ENCODE measurements at regions not wholly inside any gene's neighbourhood (a gene's known extent, or its start where the extent isn't known, plus 50 kb on each side); places are given as distances from the start of the nearest gene placed in this dataset.

- H3K4me3 ChIP-seq (ENCODE audit: low read depth, low read length) = no peak overlapping the region
- TF ChIP-seq CTCF (IDR thresholded peaks at IDR 0.05; ENCODE audit: insufficient read depth, low read length, severe bottlenecking) = no peak
- DNase-seq (ENCODE audit: low read depth) (no peak), FAIRE-seq (peak; percentile 18)
- no peaks in the 10 kb centered on the region for H3K27me3 ChIP-seq (ENCODE audit: control insufficient read depth, insufficient read depth, low read length)
- H3K36me3 ChIP-seq (ENCODE audit: control insufficient read depth, insufficient read depth, low read length) = no peaks in the 10 kb centered on the region
These were observed 331.7 kb downstream of the TNS1 start for GRCh38 chr2:217671075-217671474.

- Histone ChIP-seq H3K4me3 (ENCODE audit: low read depth, low read length) (no peak overlapping the region), H3K36me3 (ENCODE audit: control insufficient read depth, insufficient read depth, low read length) (no peaks in the 10 kb centered on the region), H3K27me3 (ENCODE audit: control insufficient read depth, insufficient read depth, low read length) (no peaks in the 10 kb centered on the region)
- DNase-seq (ENCODE audit: low read depth) (peak; percentile 58), FAIRE-seq (no peak)
- TF ChIP-seq CTCF (IDR thresholded peaks at IDR 0.05; ENCODE audit: insufficient read depth, low read length, severe bottlenecking) = no peak
These were observed 333.0 kb downstream of the TNS1 start for GRCh38 chr2:217669831-217670230.

GRCh38 chr2:217667512-217667911 is 335.3 kb downstream of the TNS1 start:
- Histone ChIP-seq H3K27me3 (ENCODE audit: control insufficient read depth, insufficient read depth, low read length) (no peaks in the 10 kb centered on the region), H3K4me3 (ENCODE audit: low read depth, low read length) (no peak overlapping the region), H3K36me3 (ENCODE audit: control insufficient read depth, insufficient read depth, low read length) (no peaks in the 10 kb centered on the region)
- FAIRE-seq (no peak), DNase-seq (ENCODE audit: low read depth) (no peak)
- TF ChIP-seq CTCF (IDR thresholded peaks at IDR 0.05; ENCODE audit: insufficient read depth, low read length, severe bottlenecking) = no peak

- Histone ChIP-seq H3K36me3 (ENCODE audit: control insufficient read depth, insufficient read depth, low read length) (no peaks in the 10 kb centered on the region), H3K4me3 (ENCODE audit: low read depth, low read length) (no peak overlapping the region), H3K27me3 (ENCODE audit: control insufficient read depth, insufficient read depth, low read length) (no peaks in the 10 kb centered on the region)
- FAIRE-seq (no peak), DNase-seq (ENCODE audit: low read depth) (no peak)
- no peak for TF ChIP-seq CTCF (IDR thresholded peaks at IDR 0.05; ENCODE audit: insufficient read depth, low read length, severe bottlenecking)
These were observed 335.8 kb downstream of the TNS1 start for GRCh38 chr2:217667035-217667434.

GRCh38 chr2:217666338-217666737 is 336.5 kb downstream of the TNS1 start:
- no peaks in the 10 kb centered on the region for H3K36me3 ChIP-seq (ENCODE audit: control insufficient read depth, insufficient read depth, low read length)
- no peak for FAIRE-seq
- TF ChIP-seq CTCF (IDR thresholded peaks at IDR 0.05; ENCODE audit: insufficient read depth, low read length, severe bottlenecking) = no peak
- no peaks in the 10 kb centered on the region for H3K27me3 ChIP-seq (ENCODE audit: control insufficient read depth, insufficient read depth, low read length)
- DNase-seq (ENCODE audit: low read depth) = peak; percentile 34
- no peak overlapping the region for H3K4me3 ChIP-seq (ENCODE audit: low read depth, low read length)

- TF ChIP-seq CTCF (IDR thresholded peaks at IDR 0.05; ENCODE audit: insufficient read depth, low read length, severe bottlenecking) = no peak
- Histone ChIP-seq H3K27me3 (ENCODE audit: control insufficient read depth, insufficient read depth, low read length) (no peaks in the 10 kb centered on the region), H3K36me3 (ENCODE audit: control insufficient read depth, insufficient read depth, low read length) (no peaks in the 10 kb centered on the region), H3K4me3 (ENCODE audit: low read depth, low read length) (no peak overlapping the region)
- no peak for FAIRE-seq
- DNase-seq (ENCODE audit: low read depth) = no peak
These were observed 338.0 kb downstream of the TNS1 start for GRCh38 chr2:217664761-217665160.

All from bronchial epithelial cell (primary cell).